ENCODE measurements at regions not wholly inside any gene's neighbourhood (a gene's known extent, or its start where the extent isn't known, plus 50 kb on each side); places are given as distances from the start of the nearest gene placed in this dataset.

DNA sequence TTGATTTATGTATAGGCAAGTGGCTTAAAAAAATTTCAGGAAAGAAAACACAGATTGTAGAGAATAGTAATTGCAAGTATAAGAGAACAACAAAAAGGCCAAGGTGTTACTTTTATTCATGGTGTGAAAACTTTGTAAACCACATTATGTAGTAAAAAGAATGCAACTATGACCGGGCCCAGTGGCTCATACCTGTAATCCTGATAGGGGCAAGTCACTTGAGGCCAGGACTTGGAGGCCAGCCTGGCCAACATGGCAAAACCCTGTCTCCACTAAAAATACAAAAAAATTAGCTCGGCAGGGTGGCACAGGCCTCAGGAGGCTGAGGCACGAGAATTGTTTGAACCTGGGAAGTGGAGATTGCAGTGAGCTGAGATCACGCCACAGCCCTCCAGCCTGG is 131.7 kb downstream of the DCK start (continued):
- no peak for TF ChIP-seq ZC3H10 (CRISPR knock-in tag; IDR thresholded peaks at IDR 0.05)
- TF ChIP-seq, protein P1, sequence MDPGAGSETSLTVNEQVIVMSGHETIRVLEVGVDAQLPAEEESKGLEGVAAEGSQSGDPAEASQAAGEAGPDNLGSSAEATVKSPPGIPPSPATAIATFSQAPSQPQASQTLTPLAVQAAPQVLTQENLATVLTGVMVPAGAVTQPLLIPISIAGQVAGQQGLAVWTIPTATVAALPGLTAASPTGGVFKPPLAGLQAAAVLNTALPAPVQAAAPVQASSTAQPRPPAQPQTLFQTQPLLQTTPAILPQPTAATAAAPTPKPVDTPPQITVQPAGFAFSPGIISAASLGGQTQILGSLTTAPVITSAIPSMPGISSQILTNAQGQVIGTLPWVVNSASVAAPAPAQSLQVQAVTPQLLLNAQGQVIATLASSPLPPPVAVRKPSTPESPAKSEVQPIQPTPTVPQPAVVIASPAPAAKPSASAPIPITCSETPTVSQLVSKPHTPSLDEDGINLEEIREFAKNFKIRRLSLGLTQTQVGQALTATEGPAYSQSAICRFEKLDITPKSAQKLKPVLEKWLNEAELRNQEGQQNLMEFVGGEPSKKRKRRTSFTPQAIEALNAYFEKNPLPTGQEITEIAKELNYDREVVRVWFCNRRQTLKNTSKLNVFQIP (CRISPR knock-in tag; IDR thresholded peaks at IDR 0.05; ENCODE audit: borderline replicate concordance, low read depth), result no peak
- TF ChIP-seq RARB (CRISPR knock-in tag; IDR thresholded peaks at IDR 0.05), result no peak
- TF ChIP-seq SNAI2 (CRISPR knock-in tag; IDR thresholded peaks at IDR 0.05), result no peak
- no peak for TF ChIP-seq OSR1 (CRISPR knock-in tag; IDR thresholded peaks at IDR 0.05)
- TF ChIP-seq ZNF70 (CRISPR knock-in tag; IDR thresholded peaks at IDR 0.05), result no peak
- TF ChIP-seq ZFP30 (CRISPR knock-in tag; IDR thresholded peaks at IDR 0.05), result no peak
- no peak for TF ChIP-seq ISL1 (CRISPR knock-in tag; IDR thresholded peaks at IDR 0.05)
- TF ChIP-seq ZFP3 (CRISPR knock-in tag; IDR thresholded peaks at IDR 0.05), result no peak

DNA sequence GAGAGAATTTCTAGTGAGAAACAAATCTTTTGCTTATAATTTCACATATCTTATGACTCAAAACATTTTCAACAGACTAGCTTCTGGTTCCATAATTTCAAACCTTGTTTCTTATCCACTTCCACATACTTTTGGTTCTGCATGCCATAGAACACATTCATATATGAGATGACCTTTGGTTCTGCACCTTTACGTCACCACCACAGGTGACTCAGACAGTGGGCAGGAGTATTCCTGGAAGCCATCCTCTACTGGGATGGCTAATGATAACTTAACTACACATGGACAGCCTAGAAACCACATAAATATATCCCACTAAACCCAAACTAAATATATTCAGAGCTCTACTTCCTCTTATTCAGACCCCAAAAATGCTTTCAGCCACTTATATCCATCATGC is 133.3 kb downstream of the DCK start:
- no peak; the same call in 2 of the 3 replicates for ATAC-seq
- TF ChIP-seq, protein P2, sequence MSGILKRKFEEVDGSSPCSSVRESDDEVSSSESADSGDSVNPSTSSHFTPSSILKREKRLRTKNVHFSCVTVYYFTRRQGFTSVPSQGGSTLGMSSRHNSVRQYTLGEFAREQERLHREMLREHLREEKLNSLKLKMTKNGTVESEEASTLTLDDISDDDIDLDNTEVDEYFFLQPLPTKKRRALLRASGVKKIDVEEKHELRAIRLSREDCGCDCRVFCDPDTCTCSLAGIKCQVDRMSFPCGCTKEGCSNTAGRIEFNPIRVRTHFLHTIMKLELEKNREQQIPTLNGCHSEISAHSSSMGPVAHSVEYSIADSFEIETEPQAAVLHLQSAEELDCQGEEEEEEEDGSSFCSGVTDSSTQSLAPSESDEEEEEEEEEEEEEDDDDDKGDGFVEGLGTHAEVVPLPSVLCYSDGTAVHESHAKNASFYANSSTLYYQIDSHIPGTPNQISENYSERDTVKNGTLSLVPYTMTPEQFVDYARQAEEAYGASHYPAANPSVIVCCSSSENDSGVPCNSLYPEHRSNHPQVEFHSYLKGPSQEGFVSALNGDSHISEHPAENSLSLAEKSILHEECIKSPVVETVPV (CRISPR knock-in tag; IDR thresholded peaks at IDR 0.05), result no peak
- TF ChIP-seq ZNF70 (CRISPR knock-in tag; IDR thresholded peaks at IDR 0.05), result no peak
- no peak for TF ChIP-seq CSDC2 (CRISPR knock-in tag; IDR thresholded peaks at IDR 0.05)
- TF ChIP-seq ESRRG (CRISPR knock-in tag; IDR thresholded peaks at IDR 0.05), result no peak
- no peak for TF ChIP-seq ZFP3 (CRISPR knock-in tag; IDR thresholded peaks at IDR 0.05)
- TF ChIP-seq TCF4 (CRISPR knock-in tag; IDR thresholded peaks at IDR 0.05; ENCODE audit: borderline replicate concordance), result no peak
- no peak for TF ChIP-seq BACH2 (CRISPR knock-in tag; IDR thresholded peaks at IDR 0.05; ENCODE audit: borderline replicate concordance)
- TF ChIP-seq OSR1 (CRISPR knock-in tag; IDR thresholded peaks at IDR 0.05), result no peak
- TF ChIP-seq SNAI2 (CRISPR knock-in tag; IDR thresholded peaks at IDR 0.05), result no peak
- TF ChIP-seq GLIS3 (CRISPR knock-in tag; IDR thresholded peaks at IDR 0.05), result no peak
- TF ChIP-seq, protein P3, sequence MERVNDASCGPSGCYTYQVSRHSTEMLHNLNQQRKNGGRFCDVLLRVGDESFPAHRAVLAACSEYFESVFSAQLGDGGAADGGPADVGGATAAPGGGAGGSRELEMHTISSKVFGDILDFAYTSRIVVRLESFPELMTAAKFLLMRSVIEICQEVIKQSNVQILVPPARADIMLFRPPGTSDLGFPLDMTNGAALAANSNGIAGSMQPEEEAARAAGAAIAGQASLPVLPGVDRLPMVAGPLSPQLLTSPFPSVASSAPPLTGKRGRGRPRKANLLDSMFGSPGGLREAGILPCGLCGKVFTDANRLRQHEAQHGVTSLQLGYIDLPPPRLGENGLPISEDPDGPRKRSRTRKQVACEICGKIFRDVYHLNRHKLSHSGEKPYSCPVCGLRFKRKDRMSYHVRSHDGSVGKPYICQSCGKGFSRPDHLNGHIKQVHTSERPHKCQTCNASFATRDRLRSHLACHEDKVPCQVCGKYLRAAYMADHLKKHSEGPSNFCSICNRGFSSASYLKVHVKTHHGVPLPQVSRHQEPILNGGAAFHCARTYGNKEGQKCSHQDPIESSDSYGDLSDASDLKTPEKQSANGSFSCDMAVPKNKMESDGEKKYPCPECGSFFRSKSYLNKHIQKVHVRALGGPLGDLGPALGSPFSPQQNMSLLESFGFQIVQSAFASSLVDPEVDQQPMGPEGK (CRISPR knock-in tag; IDR thresholded peaks at IDR 0.05; ENCODE audit: borderline replicate concordance), result no peak
- no peak for TF ChIP-seq ISL1 (CRISPR knock-in tag; IDR thresholded peaks at IDR 0.05)
- no peak for TF ChIP-seq ZC3H10 (CRISPR knock-in tag; IDR thresholded peaks at IDR 0.05)
- no peak for TF ChIP-seq ZNF565 (CRISPR knock-in tag; conservative IDR thresholded peaks at IDR 0.05; ENCODE audit: low read depth)
- no peak for TF ChIP-seq TOX (CRISPR knock-in tag; IDR thresholded peaks at IDR 0.05; ENCODE audit: borderline replicate concordance)
- TF ChIP-seq ZNF8 (CRISPR knock-in tag; IDR thresholded peaks at IDR 0.05), result no peak
- TF ChIP-seq, protein P4, sequence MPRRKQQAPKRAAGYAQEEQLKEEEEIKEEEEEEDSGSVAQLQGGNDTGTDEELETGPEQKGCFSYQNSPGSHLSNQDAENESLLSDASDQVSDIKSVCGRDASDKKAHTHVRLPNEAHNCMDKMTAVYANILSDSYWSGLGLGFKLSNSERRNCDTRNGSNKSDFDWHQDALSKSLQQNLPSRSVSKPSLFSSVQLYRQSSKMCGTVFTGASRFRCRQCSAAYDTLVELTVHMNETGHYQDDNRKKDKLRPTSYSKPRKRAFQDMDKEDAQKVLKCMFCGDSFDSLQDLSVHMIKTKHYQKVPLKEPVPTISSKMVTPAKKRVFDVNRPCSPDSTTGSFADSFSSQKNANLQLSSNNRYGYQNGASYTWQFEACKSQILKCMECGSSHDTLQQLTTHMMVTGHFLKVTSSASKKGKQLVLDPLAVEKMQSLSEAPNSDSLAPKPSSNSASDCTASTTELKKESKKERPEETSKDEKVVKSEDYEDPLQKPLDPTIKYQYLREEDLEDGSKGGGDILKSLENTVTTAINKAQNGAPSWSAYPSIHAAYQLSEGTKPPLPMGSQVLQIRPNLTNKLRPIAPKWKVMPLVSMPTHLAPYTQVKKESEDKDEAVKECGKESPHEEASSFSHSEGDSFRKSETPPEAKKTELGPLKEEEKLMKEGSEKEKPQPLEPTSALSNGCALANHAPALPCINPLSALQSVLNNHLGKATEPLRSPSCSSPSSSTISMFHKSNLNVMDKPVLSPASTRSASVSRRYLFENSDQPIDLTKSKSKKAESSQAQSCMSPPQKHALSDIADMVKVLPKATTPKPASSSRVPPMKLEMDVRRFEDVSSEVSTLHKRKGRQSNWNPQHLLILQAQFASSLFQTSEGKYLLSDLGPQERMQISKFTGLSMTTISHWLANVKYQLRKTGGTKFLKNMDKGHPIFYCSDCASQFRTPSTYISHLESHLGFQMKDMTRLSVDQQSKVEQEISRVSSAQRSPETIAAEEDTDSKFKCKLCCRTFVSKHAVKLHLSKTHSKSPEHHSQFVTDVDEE (CRISPR knock-in tag; IDR thresholded peaks at IDR 0.05), result no peak
- no peak for TF ChIP-seq RARB (CRISPR knock-in tag; IDR thresholded peaks at IDR 0.05)
- TF ChIP-seq, protein P1 (CRISPR knock-in tag; IDR thresholded peaks at IDR 0.05; ENCODE audit: borderline replicate concordance, low read depth), result no peak

DNA sequence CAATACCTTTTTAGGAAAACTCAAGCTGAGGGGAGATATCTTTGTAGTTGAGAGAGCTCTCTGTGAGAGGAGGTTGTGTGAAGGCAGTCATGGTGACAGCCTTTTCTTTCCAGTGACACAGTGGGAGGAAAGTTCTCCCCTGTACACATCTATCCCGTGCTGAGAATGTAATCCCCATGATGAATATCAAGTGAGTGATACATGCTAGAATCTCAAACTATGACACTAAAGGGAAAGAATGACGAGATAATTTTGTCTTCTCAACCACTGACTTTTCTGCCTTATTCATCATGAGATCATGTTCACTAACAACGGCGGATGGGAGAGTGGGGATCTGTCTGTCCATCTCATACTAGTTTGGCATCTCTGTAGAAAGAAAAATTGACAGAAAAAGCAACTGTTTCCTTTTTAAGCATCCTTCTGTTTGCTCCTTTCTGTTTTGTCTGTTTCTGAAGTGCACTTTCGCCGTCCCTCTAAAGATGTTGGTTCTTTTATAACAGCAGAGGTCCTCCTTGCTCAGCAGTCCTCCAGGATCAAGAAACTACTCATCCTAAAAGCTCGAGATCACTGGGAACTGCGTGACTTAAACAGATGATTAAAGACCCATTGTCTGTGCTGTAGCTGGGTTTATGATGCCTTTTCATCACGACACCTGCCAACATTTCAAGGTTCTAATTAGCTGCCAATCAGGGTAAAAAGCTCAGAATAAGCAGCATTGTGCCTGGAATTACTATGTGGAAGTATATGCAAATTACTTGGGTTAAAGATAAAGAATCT is 137.6 kb downstream of the DCK start:
- ATAC-seq, result peak; percentile 83
- no peak for TF ChIP-seq ZFP30 (CRISPR knock-in tag; IDR thresholded peaks at IDR 0.05)
- TF ChIP-seq, protein P4 (CRISPR knock-in tag; IDR thresholded peaks at IDR 0.05), result no peak
- TF ChIP-seq CSDC2 (CRISPR knock-in tag; IDR thresholded peaks at IDR 0.05), result no peak
- no peak for TF ChIP-seq ESRRG (CRISPR knock-in tag; IDR thresholded peaks at IDR 0.05)
- TF ChIP-seq, protein P3 (CRISPR knock-in tag; IDR thresholded peaks at IDR 0.05; ENCODE audit: borderline replicate concordance), result no peak

Measured in SK-N-SH treated with all-trans-retinoic acid at 6 μM for 48 hours (cell line).